ENCODE measurements at regions not wholly inside any gene's neighbourhood (a gene's known extent, or its start where the extent isn't known, plus 50 kb on each side); places are given as distances from the start of the nearest gene placed in this dataset.

- intact Hi-C loops (cut with DNase I) = no loop called here
- no peak overlapping the region for H3K27ac ChIP-seq
- no peak for DNase-seq
- H3K9me3 ChIP-seq (replicated peaks in 1 of 3) = no peaks in the 10 kb centered on the region
- TF ChIP-seq, protein P1, sequence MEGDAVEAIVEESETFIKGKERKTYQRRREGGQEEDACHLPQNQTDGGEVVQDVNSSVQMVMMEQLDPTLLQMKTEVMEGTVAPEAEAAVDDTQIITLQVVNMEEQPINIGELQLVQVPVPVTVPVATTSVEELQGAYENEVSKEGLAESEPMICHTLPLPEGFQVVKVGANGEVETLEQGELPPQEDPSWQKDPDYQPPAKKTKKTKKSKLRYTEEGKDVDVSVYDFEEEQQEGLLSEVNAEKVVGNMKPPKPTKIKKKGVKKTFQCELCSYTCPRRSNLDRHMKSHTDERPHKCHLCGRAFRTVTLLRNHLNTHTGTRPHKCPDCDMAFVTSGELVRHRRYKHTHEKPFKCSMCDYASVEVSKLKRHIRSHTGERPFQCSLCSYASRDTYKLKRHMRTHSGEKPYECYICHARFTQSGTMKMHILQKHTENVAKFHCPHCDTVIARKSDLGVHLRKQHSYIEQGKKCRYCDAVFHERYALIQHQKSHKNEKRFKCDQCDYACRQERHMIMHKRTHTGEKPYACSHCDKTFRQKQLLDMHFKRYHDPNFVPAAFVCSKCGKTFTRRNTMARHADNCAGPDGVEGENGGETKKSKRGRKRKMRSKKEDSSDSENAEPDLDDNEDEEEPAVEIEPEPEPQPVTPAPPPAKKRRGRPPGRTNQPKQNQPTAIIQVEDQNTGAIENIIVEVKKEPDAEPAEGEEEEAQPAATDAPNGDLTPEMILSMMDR (IDR thresholded peaks at IDR 0.05) = no peak
- no peak for TF ChIP-seq POLR2A (IDR thresholded peaks at IDR 0.05)
- H3K36me3 ChIP-seq (replicated peaks in 1 of 2) = no peaks in the 10 kb centered on the region
- no peak overlapping the region for H3K4me3 ChIP-seq
- no peaks in the 10 kb centered on the region for H3K4me1 ChIP-seq (replicated peaks in 1 of 2)
- no peaks in the 10 kb centered on the region for H3K27me3 ChIP-seq
- WGBS, 4 donors = 72 to 82% (median 80%) methylated on average over 5 of the region's 5 CpGs
Observed at GRCh38 chr4:111652236-111652635, 493.0 kb upstream of the FAM241A start.

DNA sequence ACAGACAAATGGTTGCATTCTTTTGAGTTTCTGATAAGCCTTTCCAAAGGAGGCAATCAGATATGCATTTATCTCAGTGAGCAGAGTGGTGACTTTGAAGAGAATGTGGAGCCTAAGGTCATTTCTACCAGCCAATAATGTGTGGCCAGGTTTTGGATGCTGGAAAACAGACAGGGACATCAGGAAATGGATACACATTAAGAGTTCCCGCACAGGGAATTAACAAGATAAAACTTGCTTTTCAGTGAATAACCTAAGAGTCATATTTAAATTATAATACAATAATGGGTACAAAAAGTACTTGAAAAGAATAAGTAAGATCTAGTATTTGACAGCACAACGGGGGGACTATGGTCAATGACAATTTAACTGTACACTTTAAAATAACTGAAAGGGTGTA, 492.3 kb upstream of the FAM241A start:
- Histone ChIP-seq H3K36me3 (replicated peaks in 1 of 2) (no peaks in the 10 kb centered on the region), H3K27me3 (no peaks in the 10 kb centered on the region), H3K9me3 (replicated peaks in 1 of 3) (no peaks in the 10 kb centered on the region), H3K4me1 (replicated peaks in 1 of 2) (no peaks in the 10 kb centered on the region), H3K27ac (no peak overlapping the region), H3K4me3 (no peak overlapping the region)
- 73 to 85% (median 81%) methylated on average over 2 of the region's 2 CpGs for WGBS, 4 donors
- intact Hi-C loops (cut with DNase I) = no loop called here
- DNase-seq = no peak
- no peak for TF ChIP-seq POLR2A (IDR thresholded peaks at IDR 0.05)
- TF ChIP-seq, protein P1 (IDR thresholded peaks at IDR 0.05) = no peak

DNA sequence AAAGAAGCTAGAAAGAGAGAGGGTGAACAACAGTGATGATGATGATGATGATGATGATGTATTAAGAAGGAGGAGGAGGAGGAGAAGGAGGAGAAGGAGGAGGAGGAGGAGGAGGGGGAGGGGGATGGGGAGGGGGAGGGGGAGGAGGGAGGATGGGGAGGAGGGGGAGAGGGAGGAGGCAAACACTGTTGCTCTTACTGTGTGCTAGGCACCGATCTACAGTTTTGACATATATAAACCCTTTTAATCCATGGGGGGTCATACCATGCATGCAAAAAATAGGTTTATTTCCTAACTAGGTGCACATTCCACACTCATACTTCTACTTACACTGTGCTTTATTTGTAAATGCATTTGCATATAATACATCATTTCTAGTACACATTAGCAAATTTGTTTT, 482.8 kb upstream of the FAM241A start:
- no peak for DNase-seq
- Histone ChIP-seq H3K27me3 (no peaks in the 10 kb centered on the region), H3K36me3 (replicated peaks in 1 of 2) (no peaks in the 10 kb centered on the region), H3K4me1 (replicated peaks in 1 of 2) (no peaks in the 10 kb centered on the region), H3K4me3 (no peak overlapping the region), H3K27ac (no peak overlapping the region), H3K9me3 (replicated peaks in 1 of 3) (no peaks in the 10 kb centered on the region)
- WGBS, 4 donors = 86 to 100% (median 97%) methylated on average over 1 of the region's 1 CpG
- no peak for TF ChIP-seq POLR2A (IDR thresholded peaks at IDR 0.05)
- TF ChIP-seq, protein P1 (IDR thresholded peaks at IDR 0.05) = no peak
- intact Hi-C loops (cut with DNase I) = no loop called here

GRCh38 chr4:111664308-111664945, 480.8 kb upstream of the FAM241A start:
- WGBS, 4 donors = 19 to 39% (median 25%) methylated on average over 1 of the region's 1 CpG
- Histone ChIP-seq H3K4me1 (replicated peaks in 1 of 2) (no peaks in the 10 kb centered on the region), H3K9me3 (replicated peaks in 1 of 3) (no peaks in the 10 kb centered on the region), H3K27me3 (no peaks in the 10 kb centered on the region), H3K36me3 (replicated peaks in 1 of 2) (no peaks in the 10 kb centered on the region), H3K4me3 (no peak overlapping the region), H3K27ac (no peak overlapping the region)
- TF ChIP-seq, protein P1 (IDR thresholded peaks at IDR 0.05) = no peak
- no peak for TF ChIP-seq POLR2A (IDR thresholded peaks at IDR 0.05)
- DNase-seq = no peak
- intact Hi-C loops (cut with DNase I) = no loop called here
